ENCODE measurements at regions not wholly inside any gene's neighbourhood (a gene's known extent, or its start where the extent isn't known, plus 50 kb on each side); places are given as distances from the start of the nearest gene placed in this dataset.

GRCh38 chr1:221040101-221040500 is 160.9 kb downstream of the HLX start:
- H4K20me1 ChIP-seq (replicated peaks; ENCODE audit: control insufficient read depth, extremely low read depth, insufficient read depth, low read length) = no peaks in the 10 kb centered on the region
- no peak for FAIRE-seq
- peaks cover 12% of the 10 kb centered on the region for H3K4me1 ChIP-seq (ENCODE audit: control insufficient read depth, extremely low read depth, insufficient read depth, low read length)
- H3K36me3 ChIP-seq (ENCODE audit: control insufficient read depth in 2 of 2, extremely low read depth in 1 of 2, insufficient read depth in 2 of 2, low read length in 2 of 2) = no peaks in the 10 kb centered on the region
- ChIA-PET POLR2A (no interaction called here), CTCF (interaction anchor here (1.1 kb wide), 1 partner anchor 163 kb away, joined by 7 read pairs; no protein-coding TSS in a partner anchor)
- no TSS peak for BruUV-seq (replicated peaks)
- H3K27me3 ChIP-seq (ENCODE audit: control insufficient read depth in 2 of 2, insufficient read depth in 2 of 2, low read length in 2 of 2) = no peaks in the 10 kb centered on the region
- H3K4me3 ChIP-seq (replicated peaks in 1 of 3; ENCODE audit: insufficient read depth in 1 of 3, low read depth in 1 of 3, low read length in 3 of 3) = no peak overlapping the region
- peak; percentile 23 for TF ChIP-seq GATA2 (IDR thresholded peaks at IDR 0.05; ENCODE audit: insufficient read depth, insufficient read length, low read depth, low read length)
- no peak for TF ChIP-seq CTCF (IDR thresholded peaks at IDR 0.05; ENCODE audit: extremely low read depth in 1 of 2, insufficient read depth in 1 of 2, low read depth in 1 of 2, low read length in 2 of 2)
- intact Hi-C loops (cut with micrococcal nuclease) = no loop called here
- H2AFZ ChIP-seq (ENCODE audit: low read depth, low read length) = no peak overlapping the region
- no peaks in the 10 kb centered on the region for H3K79me2 ChIP-seq (ENCODE audit: control insufficient read depth, insufficient read depth, low read length)
- no peak overlapping the region for H3K27ac ChIP-seq (ENCODE audit: insufficient read depth, low read depth, low read length)
- no peak overlapping the region for H3K4me2 ChIP-seq (ENCODE audit: insufficient read depth, low read length)
- dilution Hi-C loops (cut with MboI; ENCODE audit: extremely low pct_ligation_motif_present, low sequenced_read_pairs) = no loop called here
- H3K9ac ChIP-seq (replicated peaks; ENCODE audit: extremely low read depth, insufficient read depth, low read length) = no peak overlapping the region
- DNase-seq (ENCODE audit: low read depth, low spot score) = no peak
- H3K9me3 ChIP-seq (replicated peaks; ENCODE audit: control insufficient read depth, insufficient read depth, low read length) = no peaks in the 10 kb centered on the region
- H3K9me1 ChIP-seq (replicated peaks; ENCODE audit: control insufficient read depth, extremely low read depth, insufficient read depth, low read length) = no peaks in the 10 kb centered on the region

- TF ChIP-seq POLR2A (IDR thresholded peaks at IDR 0.05; ENCODE audit: low read depth, low read length) = no peak
- Histone ChIP-seq H3K9ac (replicated peaks; ENCODE audit: extremely low read depth, insufficient read depth, low read length) (no peak overlapping the region), H3K4me2 (ENCODE audit: insufficient read depth, low read length) (no peak overlapping the region), H3K4me1 (ENCODE audit: control insufficient read depth, extremely low read depth, insufficient read depth, low read length) (peaks cover 5% of the 10 kb centered on the region), H3K27ac (ENCODE audit: insufficient read depth, low read depth, low read length) (no peak overlapping the region), H3K9me1 (replicated peaks; ENCODE audit: control insufficient read depth, extremely low read depth, insufficient read depth, low read length) (no peaks in the 10 kb centered on the region), H3K36me3 (ENCODE audit: control insufficient read depth in 2 of 2, extremely low read depth in 1 of 2, insufficient read depth in 2 of 2, low read length in 2 of 2) (no peaks in the 10 kb centered on the region), H3K4me3 (replicated peaks in 1 of 3; ENCODE audit: insufficient read depth in 1 of 3, low read depth in 1 of 3, low read length in 3 of 3) (no peak overlapping the region), H3K9me3 (replicated peaks; ENCODE audit: control insufficient read depth, insufficient read depth, low read length) (no peaks in the 10 kb centered on the region), H3K27me3 (ENCODE audit: control insufficient read depth in 2 of 2, insufficient read depth in 2 of 2, low read length in 2 of 2) (no peaks in the 10 kb centered on the region), H2AFZ (ENCODE audit: low read depth, low read length) (no peak overlapping the region), H4K20me1 (replicated peaks; ENCODE audit: control insufficient read depth, extremely low read depth, insufficient read depth, low read length) (no peaks in the 10 kb centered on the region), H3K79me2 (ENCODE audit: control insufficient read depth, insufficient read depth, low read length) (no peaks in the 10 kb centered on the region)
- dilution Hi-C loops (cut with MboI; ENCODE audit: extremely low pct_ligation_motif_present, low sequenced_read_pairs) (no loop called here), intact Hi-C loops (cut with micrococcal nuclease) (no loop called here)
- BruUV-seq (replicated peaks) = no TSS peak
- CTCF ChIA-PET = interaction anchor here (0.6 to 1.2 kb wide), 2 partner anchors 8 to 145 kb away, joined by 3 to 4 read pairs; no protein-coding TSS in a partner anchor
- FAIRE-seq (no peak), DNase-seq (ENCODE audit: low read depth, low spot score) (no peak)
- POLR2A ChIA-PET = interaction anchor here (0.7 kb wide), 1 partner anchor 1425 kb away, joined by 9 read pairs; no protein-coding TSS in a partner anchor
Measured at GRCh38 chr1:221040691-221041285, 161.5 kb downstream of the HLX start.
